KOPT-K1 (cell line): ENCODE measurements at regions not wholly inside any gene's neighbourhood (a gene's known extent, or its start where the extent isn't known, plus 50 kb on each side); places are given as distances from the start of the nearest gene placed in this dataset.

ENCODE experiments used
- H3K27ac ChIP-seq: fragments of 200-600 bp; sonication (generic); 2 replicates; pipeline ENCODE4 v1.5.1; 2016; ENCODE audit warnings: antibody characterized with exemption, mild to moderate bottlenecking, low read depth, low read length; ENCODE audit not compliant: poor library complexity, severe bottlenecking
- H3K36me3 ChIP-seq: fragments of 200-600 bp; sonication (generic); 2 replicates; pipeline ENCODE4 v1.5.1; 2017; ENCODE audit warnings: antibody characterized with exemption, mild to moderate bottlenecking, low read length, moderate library complexity; ENCODE audit not compliant: insufficient read depth
- H3K9me3 ChIP-seq: fragments of 200-600 bp; sonication (generic); 2 replicates; pipeline ENCODE4 v1.5.1; 2017; ENCODE audit warnings: antibody characterized with exemption, low read length, mild to moderate bottlenecking; ENCODE audit not compliant: insufficient read depth, poor library complexity, severe bottlenecking

GRCh38 chr4:100811046-100811445, 293.2 kb upstream of the EMCN start:
- H3K27ac ChIP-seq: no peak overlapping the region
- no peaks in the 10 kb centered on the region for H3K36me3 ChIP-seq
- H3K9me3 ChIP-seq: no peaks in the 10 kb centered on the region

- Histone ChIP-seq H3K36me3 (no peaks in the 10 kb centered on the region), H3K27ac (no peak overlapping the region), H3K9me3 (no peaks in the 10 kb centered on the region)
Observed at GRCh38 chr4:100809506-100809905, 291.7 kb upstream of the EMCN start.

- no peaks in the 10 kb centered on the region for H3K36me3 ChIP-seq
- no peaks in the 10 kb centered on the region for H3K9me3 ChIP-seq
- no peak overlapping the region for H3K27ac ChIP-seq
Observed at GRCh38 chr4:100806988-100807387, 289.2 kb upstream of the EMCN start.

GRCh38 chr4:100805538-100805937, 287.7 kb upstream of the EMCN start:
- Histone ChIP-seq H3K9me3 (no peaks in the 10 kb centered on the region), H3K36me3 (no peaks in the 10 kb centered on the region)

GRCh38 chr4:100804576-100805360, 286.9 kb upstream of the EMCN start:
- no peaks in the 10 kb centered on the region for H3K9me3 ChIP-seq
- H3K27ac ChIP-seq: no peak overlapping the region
- no peaks in the 10 kb centered on the region for H3K36me3 ChIP-seq

More at GRCh38 chr4:100805538-100805937, 287.7 kb upstream of the EMCN start:
- H3K27ac ChIP-seq: no peak overlapping the region

GRCh38 chr4:100803751-100804150, 285.9 kb upstream of the EMCN start:
- Histone ChIP-seq H3K36me3 (no peaks in the 10 kb centered on the region), H3K27ac (no peak overlapping the region), H3K9me3 (no peaks in the 10 kb centered on the region)

- Histone ChIP-seq H3K27ac (no peak overlapping the region), H3K36me3 (no peaks in the 10 kb centered on the region), H3K9me3 (no peaks in the 10 kb centered on the region)
Observed at GRCh38 chr4:100799761-100800539, 282.1 kb upstream of the EMCN start.

- no peaks in the 10 kb centered on the region for H3K36me3 ChIP-seq
- H3K27ac ChIP-seq: no peak overlapping the region
- no peaks in the 10 kb centered on the region for H3K9me3 ChIP-seq
Observed at GRCh38 chr4:100797791-100798190, 280.0 kb upstream of the EMCN start.

GRCh38 chr4:100797356-100797755, 279.5 kb upstream of the EMCN start:
- H3K9me3 ChIP-seq: no peaks in the 10 kb centered on the region
- H3K27ac ChIP-seq: no peak overlapping the region
- H3K36me3 ChIP-seq: no peaks in the 10 kb centered on the region

GRCh38 chr4:100796332-100796731, 278.5 kb upstream of the EMCN start:
- no peak overlapping the region for H3K27ac ChIP-seq
- no peaks in the 10 kb centered on the region for H3K36me3 ChIP-seq

GRCh38 chr4:100795581-100795980, 277.8 kb upstream of the EMCN start:
- H3K36me3 ChIP-seq: no peaks in the 10 kb centered on the region
- H3K9me3 ChIP-seq: no peaks in the 10 kb centered on the region
- no peak overlapping the region for H3K27ac ChIP-seq

More at GRCh38 chr4:100796332-100796731, 278.5 kb upstream of the EMCN start:
- H3K9me3 ChIP-seq: no peaks in the 10 kb centered on the region

GRCh38 chr4:100790836-100791615, 273.2 kb upstream of the EMCN start:
- H3K27ac ChIP-seq: no peak overlapping the region
- H3K36me3 ChIP-seq: no peaks in the 10 kb centered on the region
- H3K9me3 ChIP-seq: no peaks in the 10 kb centered on the region

- no peak overlapping the region for H3K27ac ChIP-seq
- no peaks in the 10 kb centered on the region for H3K36me3 ChIP-seq
- H3K9me3 ChIP-seq: no peaks in the 10 kb centered on the region
Observed at GRCh38 chr4:100789991-100790390, 272.2 kb upstream of the EMCN start.

- Histone ChIP-seq H3K9me3 (no peaks in the 10 kb centered on the region), H3K36me3 (no peaks in the 10 kb centered on the region), H3K27ac (no peak overlapping the region)
Observed at GRCh38 chr4:100786481-100786880, 268.7 kb upstream of the EMCN start.

GRCh38 chr4:100782356-100782755, 264.5 kb upstream of the EMCN start:
- Histone ChIP-seq H3K36me3 (no peaks in the 10 kb centered on the region), H3K27ac (no peak overlapping the region), H3K9me3 (peaks cover 7% of the 10 kb centered on the region)
